Liver (tissue), 3 donors: ENCODE measurements at regions not wholly inside any gene's neighbourhood (a gene's known extent, or its start where the extent isn't known, plus 50 kb on each side); places are given as distances from the start of the nearest gene placed in this dataset.

Experiments
- FOXA1 ChIP-seq: IDR thresholded peaks from 2 replicates; pipeline ENCODE4 v1.6.1; 2016; ENCODE audit warnings: antibody characterized with exemption
- SP1 ChIP-seq: IDR thresholded peaks from 2 replicates; pipeline ENCODE4 v1.6.1; 2018; ENCODE audit warnings: antibody characterized with exemption, mild to moderate bottlenecking
- TAF1 ChIP-seq: conservative IDR thresholded peaks from 2 replicates; pipeline ENCODE4 v1.6.1; 2016; ENCODE audit warnings: antibody characterized with exemption, mild to moderate bottlenecking
- TF ChIP-seq, protein P1 (sequence below): fragments of 150-350 bp; IDR thresholded peaks from 2 replicates; pipeline ENCODE4 v1.5.1; 2017; ENCODE audit warnings: improper control_type of control experiment, low read depth, low read length; ENCODE audit not compliant: missing input control
- donor health status: healthy.
- donor health status: healthy.

DNA sequence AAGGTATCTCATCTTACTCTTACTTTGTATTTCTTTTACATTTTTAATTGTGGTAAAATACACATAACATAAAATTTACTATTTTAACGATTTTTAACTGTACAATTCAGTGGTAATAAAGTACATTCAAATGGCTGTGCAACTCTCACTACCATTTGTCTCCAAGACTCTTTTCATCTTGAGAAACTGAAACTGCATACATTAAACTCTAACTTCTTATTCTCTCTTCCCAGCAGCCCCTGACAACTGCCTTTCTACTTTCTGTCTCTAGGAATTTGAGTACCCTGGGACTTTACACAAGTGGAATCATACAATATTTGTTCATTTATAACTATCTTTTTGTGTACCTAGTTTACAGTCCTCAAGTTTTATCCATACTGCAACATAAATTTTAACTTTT lies 725.8 kb upstream of the KIRREL3 start:
- TF ChIP-seq, protein P1, sequence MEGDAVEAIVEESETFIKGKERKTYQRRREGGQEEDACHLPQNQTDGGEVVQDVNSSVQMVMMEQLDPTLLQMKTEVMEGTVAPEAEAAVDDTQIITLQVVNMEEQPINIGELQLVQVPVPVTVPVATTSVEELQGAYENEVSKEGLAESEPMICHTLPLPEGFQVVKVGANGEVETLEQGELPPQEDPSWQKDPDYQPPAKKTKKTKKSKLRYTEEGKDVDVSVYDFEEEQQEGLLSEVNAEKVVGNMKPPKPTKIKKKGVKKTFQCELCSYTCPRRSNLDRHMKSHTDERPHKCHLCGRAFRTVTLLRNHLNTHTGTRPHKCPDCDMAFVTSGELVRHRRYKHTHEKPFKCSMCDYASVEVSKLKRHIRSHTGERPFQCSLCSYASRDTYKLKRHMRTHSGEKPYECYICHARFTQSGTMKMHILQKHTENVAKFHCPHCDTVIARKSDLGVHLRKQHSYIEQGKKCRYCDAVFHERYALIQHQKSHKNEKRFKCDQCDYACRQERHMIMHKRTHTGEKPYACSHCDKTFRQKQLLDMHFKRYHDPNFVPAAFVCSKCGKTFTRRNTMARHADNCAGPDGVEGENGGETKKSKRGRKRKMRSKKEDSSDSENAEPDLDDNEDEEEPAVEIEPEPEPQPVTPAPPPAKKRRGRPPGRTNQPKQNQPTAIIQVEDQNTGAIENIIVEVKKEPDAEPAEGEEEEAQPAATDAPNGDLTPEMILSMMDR, result no peak
- TF ChIP-seq SP1 (no peak), TAF1 (no peak), FOXA1 (no peak)
